ENCODE measurements at regions not wholly inside any gene's neighbourhood (a gene's known extent, or its start where the extent isn't known, plus 50 kb on each side); places are given as distances from the start of the nearest gene placed in this dataset.
"Not testable (repeated sequence)": the region's sequence is repeated elsewhere in the genome, so short reads cannot be mapped to it uniquely, and the experiment has no call there.

DNA sequence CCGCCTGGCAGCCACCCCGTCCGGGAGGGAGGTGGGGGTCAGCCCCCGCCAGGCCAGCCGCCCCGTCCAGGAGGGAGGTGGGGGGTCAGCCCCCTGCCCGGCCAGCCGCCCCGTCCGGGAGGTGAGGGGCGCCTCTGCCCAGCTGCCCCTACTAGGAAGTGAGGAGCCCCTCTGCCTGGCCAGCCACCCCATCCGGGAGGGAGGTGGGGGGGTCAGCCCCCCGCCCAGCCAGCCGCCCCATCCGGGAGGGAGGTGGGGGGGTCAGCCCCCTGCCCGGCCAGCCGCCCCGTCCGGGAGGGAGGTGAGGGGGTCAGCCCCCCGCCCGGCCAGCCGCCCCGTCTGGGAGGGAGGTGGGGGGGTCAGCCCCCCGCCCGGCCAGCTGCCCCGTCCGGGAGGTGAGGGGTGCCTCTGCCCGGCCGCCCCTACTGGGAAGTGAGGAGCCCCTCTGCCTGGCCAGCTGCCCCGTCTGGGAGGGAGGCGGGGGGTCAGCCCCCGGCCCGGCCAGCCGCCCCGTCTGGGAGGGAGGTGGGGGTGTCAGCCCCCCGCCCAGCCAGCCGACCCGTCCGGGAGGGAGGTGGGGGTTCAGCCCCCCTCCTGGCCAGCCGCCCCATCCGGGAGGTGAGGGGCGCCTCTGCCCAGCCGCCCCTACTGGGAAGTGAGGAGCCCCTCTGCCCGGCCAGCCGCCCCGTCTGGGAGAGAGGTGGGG is 476.6 kb downstream of the MID1IP1 start:
- DNase-seq (ENCODE audit: low read depth, low spot score), result not testable (repeated sequence)

DNA sequence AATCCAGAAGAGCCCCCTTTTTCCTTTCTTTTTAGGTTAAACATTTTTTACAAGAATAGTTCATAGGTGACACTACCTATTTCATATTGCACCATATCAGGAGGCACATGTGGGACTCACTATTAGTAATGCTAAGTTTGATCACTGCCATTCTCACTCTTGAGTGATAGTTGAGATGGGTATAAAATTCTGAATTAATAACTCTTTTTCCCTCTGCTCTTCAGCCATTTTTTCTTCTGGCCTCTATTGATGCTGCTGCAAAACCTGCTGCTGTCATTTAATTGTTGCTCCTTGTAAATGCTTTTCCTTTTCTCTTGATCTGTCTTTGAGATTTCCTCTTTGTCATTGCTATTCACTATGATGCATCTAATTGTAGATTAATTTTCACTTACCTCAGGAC is 482.0 kb downstream of the MID1IP1 start:
- DNase-seq (ENCODE audit: low read depth, low spot score), result no peak

DNA sequence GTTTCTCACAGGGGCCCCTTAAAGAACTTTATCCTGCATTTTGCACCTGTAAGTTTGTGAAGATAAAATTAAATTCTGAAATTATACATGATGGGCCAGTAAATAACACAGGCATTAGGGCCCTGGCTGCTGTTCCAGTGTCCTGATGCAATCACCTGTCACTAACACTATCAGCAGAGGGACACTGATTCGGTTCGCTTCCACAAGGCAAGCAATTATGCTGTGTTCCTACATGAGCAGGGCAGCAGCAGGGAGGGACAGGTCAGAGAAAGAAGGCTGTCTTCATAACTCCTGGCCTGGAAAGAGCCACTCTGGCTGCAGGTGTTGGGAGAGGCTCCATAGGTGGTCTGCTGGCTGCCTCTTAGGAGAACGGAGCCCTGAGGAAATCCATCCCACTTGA is 487.3 kb downstream of the MID1IP1 start:
- no peak for DNase-seq (ENCODE audit: low read depth, low spot score)

DNA sequence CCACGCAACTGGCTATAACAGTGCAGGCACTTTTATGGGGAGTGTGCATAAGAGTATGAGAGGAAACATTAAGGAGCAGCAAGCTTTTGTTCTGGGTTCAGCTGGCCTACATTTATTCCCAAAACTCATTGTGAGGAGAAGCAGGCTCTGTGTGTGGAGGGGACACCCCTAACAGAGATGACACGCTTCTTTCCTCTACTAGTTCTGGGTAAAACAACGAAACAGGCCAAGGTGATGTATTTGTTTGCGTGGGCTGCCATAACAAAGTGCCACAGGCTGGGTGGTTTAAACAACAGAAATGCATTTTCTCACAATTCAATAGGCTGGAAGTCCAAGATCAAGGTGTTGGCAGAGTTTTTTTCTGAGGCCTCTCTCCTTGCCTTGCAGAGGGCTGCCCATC is 488.6 kb downstream of the MID1IP1 start:
- no peak for DNase-seq (ENCODE audit: low read depth, low spot score)

DNA sequence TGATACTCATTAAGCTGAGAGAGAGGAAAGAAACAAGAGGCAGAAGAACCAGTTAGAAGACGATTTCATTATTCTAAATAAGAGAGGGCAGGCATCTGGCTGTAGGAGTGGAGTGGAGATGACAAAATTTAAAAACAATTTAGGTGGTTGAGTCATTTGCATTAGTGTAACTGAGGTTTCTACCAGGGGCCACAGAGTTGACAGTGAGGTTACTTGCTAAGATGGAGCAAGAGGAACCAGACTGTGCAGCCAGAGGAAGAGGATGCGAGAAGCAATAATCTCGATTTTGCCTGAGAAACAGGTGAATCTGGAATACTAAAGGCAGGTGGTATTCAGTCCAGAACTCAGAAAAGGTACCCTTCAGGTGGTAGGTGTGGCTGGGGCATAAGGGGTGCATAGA is 491.9 kb downstream of the MID1IP1 start:
- no peak for DNase-seq (ENCODE audit: low read depth, low spot score)

DNA sequence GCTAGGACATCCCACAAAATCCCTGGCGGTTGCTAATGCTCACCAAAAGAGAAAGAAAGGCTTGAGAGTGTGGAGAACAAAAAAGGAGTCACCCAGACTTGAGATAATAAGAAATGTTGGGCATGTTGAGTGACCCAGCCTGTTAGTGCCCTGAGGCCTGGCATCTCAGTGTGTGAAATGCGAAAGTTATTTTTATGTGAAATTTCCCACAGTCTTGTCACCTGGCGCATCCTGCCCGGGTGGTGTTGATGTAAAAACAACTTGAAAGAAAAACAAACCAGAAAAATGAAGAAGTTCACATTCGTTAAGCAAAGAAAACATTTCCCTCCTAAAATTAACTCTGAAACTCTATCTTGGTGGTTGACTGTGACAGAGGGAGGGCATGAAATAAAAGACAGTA is 495.2 kb downstream of the MID1IP1 start:
- DNase-seq (ENCODE audit: low read depth, low spot score), result no peak

DNA sequence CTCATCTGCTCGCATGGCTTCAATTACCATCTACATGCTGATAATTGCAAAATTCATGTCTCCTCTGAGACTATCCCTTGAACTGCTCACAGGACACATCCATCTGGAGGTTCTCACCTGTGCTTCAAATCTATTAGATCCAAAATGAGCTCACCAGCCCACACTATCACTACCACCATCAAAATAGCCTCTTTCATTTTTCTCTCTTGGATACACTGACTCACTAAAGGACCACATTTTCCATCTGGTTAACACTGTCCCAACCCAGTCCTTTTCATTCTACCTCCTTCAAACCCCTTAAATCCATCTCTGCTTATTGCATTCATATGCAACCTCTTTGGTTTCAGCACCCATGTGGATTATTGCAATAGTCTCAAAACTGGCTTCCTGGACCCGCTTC is 497.6 kb downstream of the MID1IP1 start:
- DNase-seq (ENCODE audit: low read depth, low spot score), result no peak

DNA sequence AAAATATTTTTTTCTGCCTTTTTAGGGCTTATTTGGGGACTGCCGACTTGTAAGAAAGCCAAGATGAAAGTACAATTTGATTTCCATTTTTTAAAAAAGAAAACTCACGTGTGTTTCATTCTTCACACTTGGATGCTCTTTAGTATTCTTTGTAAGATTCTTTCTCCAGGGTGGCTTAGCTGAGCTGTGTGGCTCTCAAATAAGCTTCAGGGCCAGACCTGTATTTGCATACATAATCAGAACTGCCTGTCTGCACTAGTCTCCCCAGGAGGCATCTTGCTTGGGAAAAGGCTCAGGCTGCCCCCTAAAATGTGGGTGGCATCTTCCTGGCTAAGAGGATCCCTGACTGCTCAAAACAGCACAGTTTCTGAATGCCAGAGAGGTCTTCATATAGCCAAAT is 498.4 kb downstream of the MID1IP1 start:
- no peak for DNase-seq (ENCODE audit: low read depth, low spot score)

DNA sequence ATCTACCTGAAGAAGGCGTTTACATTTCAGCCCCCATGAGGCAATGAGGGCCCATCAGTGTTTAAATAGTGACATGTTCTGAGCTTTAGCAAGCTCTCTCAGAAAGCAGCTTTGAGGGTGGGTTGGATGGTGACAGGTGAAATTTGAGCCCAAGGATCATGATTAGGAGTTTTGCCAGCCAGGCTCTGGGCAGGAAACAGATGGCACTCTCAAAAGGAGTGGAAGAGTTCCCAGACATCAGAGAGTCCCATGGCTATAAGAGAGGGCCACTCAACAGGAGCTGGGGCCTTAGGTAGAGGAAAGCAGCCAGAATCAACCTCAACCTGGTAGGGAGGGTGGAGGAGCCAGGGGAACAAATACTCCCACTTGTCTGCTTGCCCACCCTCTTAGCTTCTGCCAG is 499.8 kb downstream of the MID1IP1 start:
- DNase-seq (ENCODE audit: low read depth, low spot score), result no peak

DNA sequence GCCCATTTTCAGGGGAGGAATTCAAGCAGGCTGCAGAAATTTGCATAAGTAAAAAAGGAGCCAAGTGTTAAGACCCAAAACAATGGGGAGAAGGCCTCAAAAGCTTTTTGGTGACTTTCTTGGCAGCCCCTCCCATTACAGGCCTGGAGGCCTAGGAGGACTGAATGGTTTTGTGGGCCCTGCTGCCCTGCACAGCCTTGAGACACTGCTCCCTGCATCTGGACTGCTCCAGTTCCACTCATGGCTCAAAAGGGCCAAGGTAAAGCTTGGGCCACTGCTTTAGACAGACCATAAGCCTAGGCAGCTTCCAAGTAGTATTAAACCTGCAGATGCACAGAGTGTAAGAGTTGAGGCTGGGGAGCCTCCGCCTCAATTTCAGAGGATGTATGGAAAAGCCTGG is 501.6 kb downstream of the MID1IP1 start:
- no peak for DNase-seq (ENCODE audit: low read depth, low spot score)

DNA sequence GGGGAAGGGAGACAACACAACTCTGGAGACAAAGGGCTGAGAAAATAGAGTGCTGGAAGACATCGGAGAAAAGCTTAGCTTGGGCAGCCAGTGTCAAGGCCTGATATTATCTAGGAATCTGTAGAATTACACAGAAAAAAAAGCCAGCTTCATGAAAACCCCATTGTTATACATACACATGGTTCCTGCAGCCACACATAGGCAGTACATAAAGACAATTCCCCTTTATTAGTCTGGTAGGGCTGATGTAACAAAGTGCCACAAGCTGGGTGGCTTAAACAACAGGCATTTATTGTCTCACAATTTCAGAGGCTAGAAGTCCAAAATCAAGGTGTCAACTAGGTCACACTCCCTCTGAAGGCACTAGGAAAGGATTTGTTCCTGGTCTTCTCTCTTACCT is 503.5 kb downstream of the MID1IP1 start:
- DNase-seq (ENCODE audit: low read depth, low spot score), result no peak

DNA sequence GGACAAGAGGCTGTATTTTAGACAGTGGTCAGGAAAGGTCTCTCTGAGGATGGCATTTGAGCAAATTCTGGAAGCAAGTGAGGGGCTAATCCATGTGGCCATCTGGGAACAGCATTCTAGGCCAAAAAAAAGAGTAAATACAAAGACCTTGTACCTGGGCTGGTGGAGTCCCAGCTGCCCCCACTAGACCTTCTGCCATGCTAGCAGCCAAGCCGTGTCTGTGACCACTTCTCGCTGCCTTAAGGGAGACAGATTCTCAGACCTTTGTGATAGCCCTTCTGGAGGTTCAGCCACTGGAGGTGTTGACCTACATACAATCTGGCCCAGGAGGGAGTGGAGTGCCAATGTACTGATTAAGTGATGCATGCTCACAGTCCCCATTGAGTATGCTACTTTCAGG is 506.2 kb downstream of the MID1IP1 start:
- DNase-seq (ENCODE audit: low read depth, low spot score), result no peak

DNA sequence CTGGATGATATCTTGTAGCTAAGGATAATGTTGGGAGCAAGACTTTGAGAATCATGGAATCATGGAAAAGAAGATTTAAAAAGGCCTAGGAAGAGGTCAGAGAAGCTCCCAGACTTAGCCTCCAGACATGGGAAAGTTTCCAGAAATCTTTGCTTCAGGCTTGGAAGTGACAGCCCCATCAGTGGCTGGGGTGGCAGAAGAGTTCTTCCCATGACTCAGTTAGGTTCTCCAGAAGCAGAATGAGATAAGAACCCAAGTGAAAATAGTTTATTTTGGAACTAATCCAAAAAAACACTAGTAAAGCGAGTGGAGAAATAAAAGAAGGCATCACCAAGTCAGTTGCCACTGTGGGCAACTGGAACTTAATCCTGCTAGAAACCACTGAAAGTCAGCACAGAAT is 506.9 kb downstream of the MID1IP1 start:
- no peak for DNase-seq (ENCODE audit: low read depth, low spot score)

DNA sequence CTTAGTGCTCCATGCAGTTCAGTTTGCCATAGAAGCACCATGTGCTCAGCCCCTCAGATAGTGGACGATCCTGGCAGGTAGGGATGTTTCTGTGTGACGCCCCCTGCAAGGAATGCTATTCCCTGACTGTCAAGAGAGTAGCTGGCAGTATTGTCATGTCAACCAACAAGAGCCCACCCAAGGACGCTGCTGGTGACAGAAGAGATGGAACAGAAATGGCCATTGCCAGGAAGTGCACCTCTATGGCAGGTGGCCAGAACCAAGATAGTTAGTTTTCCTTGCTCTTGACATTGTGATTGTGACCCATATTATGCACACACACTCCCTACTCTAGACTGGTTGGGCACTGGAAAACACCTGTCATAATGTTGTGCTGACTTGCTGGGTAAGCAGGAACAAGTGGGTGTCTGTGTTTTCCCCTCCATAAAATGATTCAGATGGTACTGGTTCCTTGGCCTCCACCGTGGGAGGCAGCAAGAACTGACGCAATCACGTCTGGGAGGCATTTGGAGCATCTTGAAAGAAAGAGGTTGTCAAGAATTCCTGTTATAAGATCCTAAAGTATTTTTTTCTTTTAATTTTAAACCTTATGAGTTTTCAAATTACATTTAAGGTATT is 507.9 kb downstream of the MID1IP1 start:
- no peak for DNase-seq (ENCODE audit: low read depth, low spot score)

DNA sequence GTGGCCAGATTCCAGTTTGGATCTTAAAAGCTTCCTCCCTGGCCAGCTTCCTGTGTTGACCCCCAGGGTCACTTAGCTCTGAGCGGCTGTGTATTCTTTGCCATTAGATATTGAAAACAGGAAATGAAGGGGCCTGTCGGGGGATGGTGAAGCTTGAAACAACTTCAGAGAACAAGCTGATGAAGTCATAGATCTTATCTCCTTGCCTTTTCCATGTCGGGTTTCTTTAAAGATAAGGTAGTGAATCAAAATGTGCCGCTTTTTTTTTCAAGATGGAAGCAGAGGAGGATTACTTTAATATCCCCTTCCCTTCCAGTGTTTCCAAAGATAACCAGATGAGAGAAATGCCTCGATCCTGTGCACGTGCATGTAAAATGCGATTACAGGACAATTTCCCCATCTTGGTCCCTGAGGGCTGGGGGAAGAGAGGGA is 508.5 kb downstream of the MID1IP1 start:
- DNase-seq (ENCODE audit: low read depth, low spot score), result peak; percentile 43

DNA sequence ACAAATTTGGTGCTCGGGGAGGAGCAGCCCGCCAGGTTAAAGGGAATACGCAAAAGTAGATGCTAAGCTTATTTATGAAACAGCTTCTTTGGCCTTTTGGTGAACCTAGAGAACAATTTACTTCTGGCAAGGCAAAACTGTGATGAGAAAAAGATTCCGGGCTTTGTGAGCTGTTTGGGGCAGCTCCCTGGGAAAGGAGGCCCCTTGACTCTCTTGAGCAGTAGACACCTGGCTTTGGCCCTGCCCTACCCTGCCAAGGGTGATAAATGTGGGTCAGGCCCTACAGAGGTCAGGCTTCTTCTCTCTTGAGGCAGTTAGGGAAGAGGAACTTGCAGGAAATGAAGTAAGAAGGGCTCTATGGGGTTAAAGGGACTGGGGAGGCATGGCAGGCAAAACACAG is 509.6 kb downstream of the MID1IP1 start:
- no peak for DNase-seq (ENCODE audit: low read depth, low spot score)

DNA sequence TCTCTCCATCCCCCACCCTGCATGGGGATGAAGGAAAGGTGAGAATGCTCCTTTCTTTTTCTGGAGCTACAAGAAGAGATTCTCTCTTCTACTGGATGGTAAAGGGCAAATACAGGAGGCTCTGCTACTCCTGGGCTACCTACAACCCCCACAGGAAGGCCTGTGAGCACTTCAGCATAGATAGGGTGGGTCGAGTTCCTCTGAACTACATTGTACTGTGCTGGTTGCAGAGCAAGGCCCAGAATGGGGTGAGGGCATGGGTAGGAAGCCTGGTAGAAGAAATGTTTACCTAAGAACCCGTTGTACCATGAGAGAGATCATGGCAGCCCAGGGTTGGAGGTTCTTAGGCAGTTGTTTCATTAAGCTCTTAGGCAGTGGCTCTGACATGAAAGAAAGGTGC is 510.4 kb downstream of the MID1IP1 start:
- DNase-seq (ENCODE audit: low read depth, low spot score), result no peak

DNA sequence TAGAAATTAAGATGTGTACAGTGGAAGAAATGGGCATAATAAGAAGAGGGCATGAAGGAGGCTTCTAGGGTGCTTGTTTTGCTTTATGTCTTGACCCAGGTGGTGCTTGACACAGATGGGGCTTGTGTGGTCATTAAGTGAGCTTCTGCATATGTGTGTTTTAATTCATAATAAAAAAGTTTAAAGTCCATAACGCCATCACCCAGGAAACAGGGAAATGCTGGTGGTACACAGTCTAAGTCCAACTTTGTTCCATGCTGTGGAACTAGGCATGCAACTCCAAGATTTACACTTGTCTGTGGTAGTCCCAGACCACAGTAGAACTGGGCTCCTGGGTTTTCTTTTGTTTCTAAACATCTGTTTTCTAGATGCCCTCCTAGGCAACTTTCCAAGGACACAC is 511.9 kb downstream of the MID1IP1 start:
- no peak for DNase-seq (ENCODE audit: low read depth, low spot score)

DNA sequence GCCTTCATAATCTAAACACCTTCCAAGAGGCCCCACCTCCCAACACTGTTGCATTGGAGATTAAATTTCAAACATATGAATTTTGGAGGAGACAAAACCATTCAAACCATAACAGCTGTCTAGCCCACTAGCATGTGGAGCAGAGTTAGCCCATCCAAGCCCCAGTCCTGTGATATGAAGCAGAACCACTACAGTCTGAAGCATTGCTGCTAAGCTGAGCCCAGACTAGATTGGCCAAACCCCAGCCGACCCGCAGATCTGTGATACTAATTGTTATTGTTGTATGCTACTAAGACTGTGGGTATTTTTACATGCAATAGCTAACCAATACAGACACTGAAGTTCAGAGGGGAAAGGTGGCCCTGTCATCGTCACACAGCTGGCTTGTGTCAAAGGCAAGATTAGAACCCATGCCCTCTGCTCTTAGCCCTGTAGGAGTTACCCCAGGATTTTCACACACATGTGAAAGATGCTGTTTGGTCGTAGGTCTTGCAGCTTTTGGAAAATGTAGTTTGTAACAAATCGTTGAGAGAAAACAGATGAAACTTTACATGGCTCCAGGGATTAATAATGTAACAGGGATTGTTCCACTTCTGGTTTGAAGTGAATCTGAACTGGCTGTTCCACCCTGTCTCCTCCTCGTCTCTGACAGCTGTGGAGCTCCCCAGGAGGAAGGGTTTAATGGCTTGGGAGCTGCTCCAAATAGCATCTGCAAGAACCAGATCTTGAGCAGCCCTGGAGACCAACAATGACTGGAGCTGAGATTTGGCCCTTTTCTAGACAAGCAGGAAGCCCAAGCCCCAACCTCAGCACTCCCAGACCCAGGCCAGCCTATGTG is 517.5 kb downstream of the MID1IP1 start:
- DNase-seq (ENCODE audit: low read depth, low spot score), result no peak

DNA sequence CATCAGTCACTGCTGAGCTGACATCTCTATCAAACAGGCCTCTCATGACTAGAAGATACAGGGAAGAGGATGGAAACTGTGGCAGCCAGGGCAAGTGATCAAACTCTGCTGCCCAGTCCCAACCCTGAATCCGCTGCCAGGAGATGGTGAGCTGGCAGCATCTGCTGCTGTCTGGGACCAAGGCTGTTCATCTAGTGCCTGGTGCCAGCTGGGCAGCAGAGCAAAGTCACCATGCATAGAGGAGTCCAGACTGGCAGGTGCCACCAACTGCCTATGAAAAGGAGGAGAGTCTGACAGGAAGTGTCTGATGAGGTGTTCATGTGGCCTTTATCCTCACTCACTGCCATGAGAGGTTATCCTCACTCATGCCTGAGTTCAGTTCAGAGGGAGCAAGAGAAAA is 518.9 kb downstream of the MID1IP1 start:
- no peak for DNase-seq (ENCODE audit: low read depth, low spot score)

DNA sequence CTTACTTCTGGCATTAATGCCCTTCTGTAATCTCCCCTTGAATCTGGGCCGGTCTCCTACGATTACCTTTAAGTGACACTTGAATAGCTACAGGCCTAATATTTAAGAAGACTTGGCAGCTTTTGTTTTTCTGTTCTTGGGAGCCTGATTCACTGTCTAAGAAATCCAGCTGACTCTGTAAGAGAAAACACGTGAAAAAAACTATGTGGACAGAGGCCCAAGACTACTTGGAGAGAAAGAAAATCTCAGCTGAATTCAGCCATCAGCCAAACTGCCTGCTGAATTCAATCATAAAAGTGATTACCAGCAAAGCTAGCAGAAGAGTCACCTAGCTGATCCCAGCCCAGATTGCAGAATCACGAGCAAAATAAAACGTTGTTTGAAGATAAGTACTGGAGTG is 521.2 kb downstream of the MID1IP1 start:
- no peak for DNase-seq (ENCODE audit: low read depth, low spot score)

DNA sequence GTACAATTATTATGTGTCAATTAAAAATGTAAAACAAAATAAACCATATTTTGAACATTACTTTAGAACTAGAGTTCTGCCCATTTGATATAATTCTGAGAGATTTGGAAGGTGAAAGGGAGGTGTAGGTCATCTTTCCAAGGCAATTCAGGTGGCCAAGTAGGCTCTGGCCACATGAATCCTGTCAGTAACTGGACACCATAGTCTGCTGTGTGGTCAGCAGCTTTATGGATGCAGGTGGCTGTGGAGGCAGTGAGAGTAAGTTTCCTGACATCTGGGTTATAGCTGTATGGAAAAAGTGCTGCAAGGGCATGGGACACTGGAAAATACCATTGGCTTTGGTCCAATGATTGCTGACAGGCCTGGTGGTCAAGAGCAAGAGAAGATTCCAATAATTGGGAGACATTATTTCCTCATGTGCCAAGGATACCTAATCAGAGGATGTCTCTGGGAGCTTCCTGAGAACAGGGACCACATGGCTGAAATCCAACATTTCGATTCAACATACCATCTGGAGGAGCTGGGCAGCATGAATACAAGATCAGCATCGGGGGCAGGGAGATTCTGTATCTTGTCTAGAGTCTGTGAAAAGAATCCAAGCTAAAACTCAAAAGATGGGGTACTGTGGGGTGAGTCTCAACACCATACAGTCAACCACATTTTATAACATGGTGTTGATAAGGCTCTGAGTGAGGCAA is 523.1 kb downstream of the MID1IP1 start:
- DNase-seq (ENCODE audit: low read depth, low spot score), result no peak

Measured in ELF-1 (cell line).